Natural killer cell (primary cell): ENCODE measurements at regions not wholly inside any gene's neighbourhood (a gene's known extent, or its start where the extent isn't known, plus 50 kb on each side); places are given as distances from the start of the nearest gene placed in this dataset.

Source experiments
- ATAC-seq, 3 donors: fragments of 150-1000 bp in 2 of 3; fragments of 200-7000 bp in 1 of 3; cut with Tn5 transposase; 1 replicate in 1 of 3; 2 replicates in 2 of 3; pipeline ENCODE4 v1.10.0; 2021; ENCODE audit warnings: mild to moderate bottlenecking in 2 of 3, moderate library complexity in 2 of 3
- DNase-seq, 2 donors: peaks; one replicate each; pipeline versions ENCODE4 v3.0.0 to v3.0.0-alpha.2; 2013 to 2021; ENCODE audit warnings: mixed read lengths in 1 of 2
- H3K27ac ChIP-seq: one replicate; pipeline ENCODE4 v1.5.1; 2013; ENCODE audit warnings: mild to moderate bottlenecking, low read length
- H3K27me3 ChIP-seq: one replicate; pipeline ENCODE4 v1.6.1; 2013; ENCODE audit warnings: low read length; ENCODE audit not compliant: control insufficient read depth, insufficient read depth
- H3K36me3 ChIP-seq: one replicate; pipeline ENCODE4 v1.6.1; 2013; ENCODE audit warnings: low read length; ENCODE audit not compliant: control insufficient read depth, insufficient read depth
- H3K4me1 ChIP-seq: one replicate; pipeline ENCODE4 v1.6.1; 2013; ENCODE audit warnings: low read length; ENCODE audit not compliant: control insufficient read depth, insufficient read depth
- H3K4me3 ChIP-seq: one replicate; pipeline ENCODE4 v1.5.1; 2013; ENCODE audit warnings: low read length
- H3K9me3 ChIP-seq: one replicate; pipeline ENCODE4 v1.6.1; 2013; ENCODE audit warnings: low read length; ENCODE audit not compliant: control insufficient read depth, insufficient read depth
- H3K27ac Mint-ChIP-seq, 2 donors: one replicate each; pipeline ENCODE4 v1.8.0; 2022; ENCODE audit warnings: mild to moderate bottlenecking in 2 of 2, mixed read lengths in 2 of 2, moderate library complexity in 1 of 2
- H3K27me3 Mint-ChIP-seq, 2 donors: one replicate each; pipeline ENCODE4 v1.8.0; 2022; ENCODE audit warnings: low read depth in 2 of 2, mixed read lengths in 2 of 2
- H3K36me3 Mint-ChIP-seq: one replicate; pipeline ENCODE4 v1.8.0; 2022; ENCODE audit warnings: mixed read lengths
- H3K4me1 Mint-ChIP-seq, 2 donors: one replicate each; pipeline ENCODE4 v1.8.0; 2022; ENCODE audit warnings: mixed read lengths in 2 of 2
- H3K4me3 Mint-ChIP-seq: one replicate; pipeline ENCODE4 v1.8.0; 2022; ENCODE audit warnings: mild to moderate bottlenecking, moderate library complexity, mixed read lengths
- H3K9me3 Mint-ChIP-seq, 2 donors: one replicate each; pipeline ENCODE4 v1.8.0; 2022; ENCODE audit warnings: mixed read lengths in 2 of 2
- WGBS: methylation state at CpG from one replicate; pipeline ENCODE4 v1.1.7; 2013; ENCODE audit warnings: missing lambda C conversion rate; ENCODE audit not compliant: insufficient coverage; 5-methylcytosine and 5-hydroxymethylcytosine counted together
- intact Hi-C: fragments of 100-400 bp; cut with micrococcal nuclease; formaldehyde crosslinking; loops from one replicate; pipeline ENCODE4 v1.14.2; 2022
- TF ChIP-seq, protein P1 (sequence below): fragments of 200-600 bp; IDR thresholded peaks from one replicate; pipeline ENCODE4 v1.8.0; 2022; ENCODE audit warnings: antibody characterized with exemption

DNA sequence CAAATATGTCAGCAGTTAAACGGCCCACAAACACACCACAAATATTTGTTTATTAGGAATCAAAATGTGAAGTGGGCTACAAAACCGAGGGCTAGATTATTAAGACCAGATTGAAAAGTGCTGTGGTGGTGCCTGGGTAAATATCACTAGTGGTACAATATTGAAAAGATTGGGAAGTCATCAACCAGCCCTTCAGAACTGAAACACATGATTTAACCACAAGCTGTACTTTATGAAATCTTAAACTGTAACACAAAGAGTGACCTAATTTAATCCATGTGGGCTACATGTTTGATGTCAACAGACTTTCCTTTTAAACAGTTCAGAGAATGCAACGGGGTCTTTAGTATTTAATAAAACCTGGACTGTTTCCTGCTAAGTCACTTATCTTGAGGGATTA lies 182.3 kb downstream of the SPATA31D1 start:
- Histone ChIP-seq H3K4me1 (no peaks in the 10 kb centered on the region), H3K9me3 (no peaks in the 10 kb centered on the region), H3K27ac (no peak overlapping the region), H3K36me3 (no peaks in the 10 kb centered on the region), H3K4me3 (no peak overlapping the region), H3K27me3 (no peaks in the 10 kb centered on the region)
- H3K27ac Mint-ChIP-seq, result no peak overlapping the region
- WGBS, result 31% methylated on average over 2 of the region's 3 CpGs
- H3K4me3 Mint-ChIP-seq, result no peak overlapping the region
- DNase-seq (no peak), ATAC-seq (no peak)
- H3K9me3 Mint-ChIP-seq, result peaks cover 0 to 2% of the 10 kb centered on the region in 2 donors
- TF ChIP-seq, protein P1, sequence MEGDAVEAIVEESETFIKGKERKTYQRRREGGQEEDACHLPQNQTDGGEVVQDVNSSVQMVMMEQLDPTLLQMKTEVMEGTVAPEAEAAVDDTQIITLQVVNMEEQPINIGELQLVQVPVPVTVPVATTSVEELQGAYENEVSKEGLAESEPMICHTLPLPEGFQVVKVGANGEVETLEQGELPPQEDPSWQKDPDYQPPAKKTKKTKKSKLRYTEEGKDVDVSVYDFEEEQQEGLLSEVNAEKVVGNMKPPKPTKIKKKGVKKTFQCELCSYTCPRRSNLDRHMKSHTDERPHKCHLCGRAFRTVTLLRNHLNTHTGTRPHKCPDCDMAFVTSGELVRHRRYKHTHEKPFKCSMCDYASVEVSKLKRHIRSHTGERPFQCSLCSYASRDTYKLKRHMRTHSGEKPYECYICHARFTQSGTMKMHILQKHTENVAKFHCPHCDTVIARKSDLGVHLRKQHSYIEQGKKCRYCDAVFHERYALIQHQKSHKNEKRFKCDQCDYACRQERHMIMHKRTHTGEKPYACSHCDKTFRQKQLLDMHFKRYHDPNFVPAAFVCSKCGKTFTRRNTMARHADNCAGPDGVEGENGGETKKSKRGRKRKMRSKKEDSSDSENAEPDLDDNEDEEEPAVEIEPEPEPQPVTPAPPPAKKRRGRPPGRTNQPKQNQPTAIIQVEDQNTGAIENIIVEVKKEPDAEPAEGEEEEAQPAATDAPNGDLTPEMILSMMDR, result no peak
- intact Hi-C loops, result no loop called here
- no peaks in the 10 kb centered on the region for H3K27me3 Mint-ChIP-seq
- no peaks in the 10 kb centered on the region for H3K36me3 Mint-ChIP-seq
- H3K4me1 Mint-ChIP-seq, result no peaks in the 10 kb centered on the region

DNA sequence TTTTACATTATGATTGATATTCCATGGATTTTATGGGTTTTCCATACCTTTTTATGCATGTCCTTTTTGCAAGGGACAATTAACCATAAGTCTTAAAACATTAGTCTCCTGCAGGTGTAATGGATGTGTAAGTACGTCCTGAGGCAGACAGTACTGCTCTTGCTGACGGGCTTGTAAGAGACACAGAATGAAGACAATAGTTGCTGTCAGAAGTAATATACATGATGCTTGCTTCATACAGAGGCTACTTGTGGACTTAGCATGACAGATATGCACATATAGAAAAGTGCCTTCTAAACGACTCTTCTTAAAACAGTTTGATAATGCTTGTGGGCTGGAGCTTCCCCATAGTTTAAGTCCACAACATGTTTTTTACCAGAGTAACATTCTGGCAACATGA lies 182.7 kb downstream of the SPATA31D1 start:
- Histone ChIP-seq H3K27me3 (no peaks in the 10 kb centered on the region), H3K4me1 (no peaks in the 10 kb centered on the region), H3K9me3 (no peaks in the 10 kb centered on the region), H3K27ac (no peak overlapping the region), H3K4me3 (no peak overlapping the region), H3K36me3 (no peaks in the 10 kb centered on the region)
- Mint-ChIP-seq H3K4me3 (no peak overlapping the region), H3K4me1 (no peaks in the 10 kb centered on the region), H3K27ac (no peak overlapping the region), H3K36me3 (no peaks in the 10 kb centered on the region), H3K27me3 (no peaks in the 10 kb centered on the region), H3K9me3 (peaks cover 0 to 2% of the 10 kb centered on the region in 2 donors)
- DNase-seq, result no peak
- ATAC-seq, result no peak
- 81% methylated on average over 3 of the region's 3 CpGs for WGBS
- TF ChIP-seq, protein P1, result no peak
- intact Hi-C loops, result no loop called here

DNA sequence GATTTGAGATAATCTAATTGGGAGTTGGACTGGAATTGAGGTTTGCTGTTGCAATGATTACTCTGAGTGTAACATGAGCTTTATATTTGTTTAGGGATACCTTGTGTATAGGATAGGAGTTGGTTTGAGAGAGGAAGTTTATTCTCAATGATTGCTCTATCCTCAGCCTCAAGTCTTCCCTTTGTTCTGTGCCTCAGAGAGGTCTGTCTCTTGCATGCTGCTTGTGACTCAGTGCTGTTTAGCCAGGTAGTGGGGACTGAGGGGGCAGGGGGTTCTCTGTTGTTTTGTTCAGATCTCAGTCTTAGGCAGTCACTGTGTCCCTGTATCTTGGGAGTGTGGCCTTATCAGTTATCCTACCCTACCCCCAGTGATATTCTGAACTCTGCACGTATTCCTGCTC lies 192.1 kb downstream of the SPATA31D1 start:
- Mint-ChIP-seq H3K9me3 (peaks cover 0 to 2% of the 10 kb centered on the region in 2 donors), H3K27ac (no peak overlapping the region), H3K36me3 (no peaks in the 10 kb centered on the region), H3K27me3 (no peaks in the 10 kb centered on the region), H3K4me1 (peaks cover 11 to 16% of the 10 kb centered on the region in 2 donors), H3K4me3 (no peak overlapping the region)
- H3K27me3 ChIP-seq, result no peaks in the 10 kb centered on the region
- TF ChIP-seq, protein P1, result no peak
- ATAC-seq (no peak), DNase-seq (no peak)
- no peaks in the 10 kb centered on the region for H3K4me1 ChIP-seq
- H3K4me3 ChIP-seq, result no peak overlapping the region
- 100% methylated on average over 1 of the region's 1 CpG for WGBS
- intact Hi-C loops, result no loop called here
- H3K36me3 ChIP-seq, result no peaks in the 10 kb centered on the region
- no peaks in the 10 kb centered on the region for H3K9me3 ChIP-seq
- no peak overlapping the region for H3K27ac ChIP-seq

DNA sequence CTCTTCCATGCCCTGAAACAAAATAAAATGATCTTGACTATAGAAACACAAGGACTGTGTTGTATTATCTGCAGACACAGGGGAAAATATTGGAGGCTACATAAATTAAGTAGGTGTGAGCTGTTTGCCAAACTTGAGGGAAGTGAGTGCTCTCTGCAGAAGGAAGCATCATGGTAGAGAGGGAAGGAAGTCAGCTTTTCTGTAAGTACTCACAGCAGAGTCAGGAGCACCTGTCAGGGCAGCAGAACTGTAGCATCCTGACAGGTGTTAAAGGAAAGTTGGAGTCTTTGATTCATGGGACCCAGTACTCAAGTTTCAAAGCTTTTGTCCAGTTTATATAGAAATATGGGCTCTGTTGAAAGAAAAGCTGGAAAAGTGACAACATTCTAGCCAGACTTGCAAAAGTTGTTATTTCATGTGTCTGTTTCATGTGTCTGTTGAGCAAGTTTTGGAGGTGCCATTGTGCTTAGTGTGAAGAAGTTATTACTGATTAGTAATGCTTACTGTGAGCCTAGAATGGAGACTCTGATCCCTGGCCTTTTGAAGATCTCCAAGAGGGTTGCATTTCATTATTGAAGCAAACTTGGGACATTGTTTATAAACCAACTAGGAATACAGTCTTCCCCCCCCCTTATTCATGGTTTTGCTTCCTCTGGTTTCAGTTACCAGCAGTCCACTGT lies 194.7 kb downstream of the SPATA31D1 start:
- H3K9me3 ChIP-seq, result no peaks in the 10 kb centered on the region
- intact Hi-C loops, result no loop called here
- H3K4me1 ChIP-seq, result no peaks in the 10 kb centered on the region
- Mint-ChIP-seq H3K9me3 (peaks cover 0 to 2% of the 10 kb centered on the region in 2 donors), H3K4me1 (peaks cover 11 to 16% of the 10 kb centered on the region in 2 donors), H3K4me3 (no peak overlapping the region), H3K27ac (no peak overlapping the region), H3K27me3 (no peaks in the 10 kb centered on the region), H3K36me3 (no peaks in the 10 kb centered on the region)
- ATAC-seq, result no peak
- H3K27ac ChIP-seq, result no peak overlapping the region
- no peaks in the 10 kb centered on the region for H3K36me3 ChIP-seq
- TF ChIP-seq, protein P1, result no peak
- no peak for DNase-seq
- no peak overlapping the region for H3K4me3 ChIP-seq
- no peaks in the 10 kb centered on the region for H3K27me3 ChIP-seq
